ENCODE measurements at regions not wholly inside any gene's neighbourhood (a gene's known extent, or its start where the extent isn't known, plus 50 kb on each side); places are given as distances from the start of the nearest gene placed in this dataset.

DNA sequence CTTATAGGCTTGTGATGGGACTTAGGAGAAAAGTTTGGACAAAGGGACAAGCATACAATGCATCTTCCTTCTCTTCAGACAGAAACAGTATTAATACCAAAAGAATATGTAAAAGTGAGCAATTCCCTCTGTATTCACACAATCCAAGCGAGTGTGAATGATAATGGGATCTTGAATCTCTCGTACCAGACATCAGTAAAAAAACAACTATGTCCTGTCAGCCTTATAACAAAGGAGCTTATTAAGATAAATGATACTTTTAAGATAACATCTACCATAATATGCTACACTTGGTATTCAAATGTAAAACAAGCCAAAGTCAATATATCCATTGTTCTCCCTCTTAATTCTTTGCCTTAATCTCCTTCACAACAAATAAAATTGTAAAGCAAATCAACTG is 288.6 kb upstream of the CNTN6 start:
- TF ChIP-seq CTCF (conservative IDR thresholded peaks at IDR 0.05; ENCODE audit: low read depth, low read length) (no peak), EZH2phosphoT487 (IDR thresholded peaks at IDR 0.05; ENCODE audit: borderline replicate concordance, low read length) (no peak), EZH2 (IDR thresholded peaks at IDR 0.05; ENCODE audit: low read length, unreplicated experiment) (no peak)
